ENCODE measurements at regions not wholly inside any gene's neighbourhood (a gene's known extent, or its start where the extent isn't known, plus 50 kb on each side); places are given as distances from the start of the nearest gene placed in this dataset.

GRCh38 chr11:122173074-122173450 lies 57.0 kb upstream of the BLID start:
- TF ChIP-seq, protein P1, sequence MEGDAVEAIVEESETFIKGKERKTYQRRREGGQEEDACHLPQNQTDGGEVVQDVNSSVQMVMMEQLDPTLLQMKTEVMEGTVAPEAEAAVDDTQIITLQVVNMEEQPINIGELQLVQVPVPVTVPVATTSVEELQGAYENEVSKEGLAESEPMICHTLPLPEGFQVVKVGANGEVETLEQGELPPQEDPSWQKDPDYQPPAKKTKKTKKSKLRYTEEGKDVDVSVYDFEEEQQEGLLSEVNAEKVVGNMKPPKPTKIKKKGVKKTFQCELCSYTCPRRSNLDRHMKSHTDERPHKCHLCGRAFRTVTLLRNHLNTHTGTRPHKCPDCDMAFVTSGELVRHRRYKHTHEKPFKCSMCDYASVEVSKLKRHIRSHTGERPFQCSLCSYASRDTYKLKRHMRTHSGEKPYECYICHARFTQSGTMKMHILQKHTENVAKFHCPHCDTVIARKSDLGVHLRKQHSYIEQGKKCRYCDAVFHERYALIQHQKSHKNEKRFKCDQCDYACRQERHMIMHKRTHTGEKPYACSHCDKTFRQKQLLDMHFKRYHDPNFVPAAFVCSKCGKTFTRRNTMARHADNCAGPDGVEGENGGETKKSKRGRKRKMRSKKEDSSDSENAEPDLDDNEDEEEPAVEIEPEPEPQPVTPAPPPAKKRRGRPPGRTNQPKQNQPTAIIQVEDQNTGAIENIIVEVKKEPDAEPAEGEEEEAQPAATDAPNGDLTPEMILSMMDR (IDR thresholded peaks at IDR 0.05), result no peak
- no peak for TF ChIP-seq POLR2A (IDR thresholded peaks at IDR 0.05)

Data from testis (tissue), 2 donors.